NCI-H2227 (cell line): ENCODE measurements at regions not wholly inside any gene's neighbourhood (a gene's known extent, or its start where the extent isn't known, plus 50 kb on each side); places are given as distances from the start of the nearest gene placed in this dataset.
A peak's percentile ranks its signal among the peaks of the same experiment; 100 is the strongest.

Source experiments
- DNase-seq: peaks from one replicate; lab custom pipeline; 2025; ENCODE audit not compliant: unreplicated experiment; lab: John Stamatoyannopoulos, UW

DNA sequence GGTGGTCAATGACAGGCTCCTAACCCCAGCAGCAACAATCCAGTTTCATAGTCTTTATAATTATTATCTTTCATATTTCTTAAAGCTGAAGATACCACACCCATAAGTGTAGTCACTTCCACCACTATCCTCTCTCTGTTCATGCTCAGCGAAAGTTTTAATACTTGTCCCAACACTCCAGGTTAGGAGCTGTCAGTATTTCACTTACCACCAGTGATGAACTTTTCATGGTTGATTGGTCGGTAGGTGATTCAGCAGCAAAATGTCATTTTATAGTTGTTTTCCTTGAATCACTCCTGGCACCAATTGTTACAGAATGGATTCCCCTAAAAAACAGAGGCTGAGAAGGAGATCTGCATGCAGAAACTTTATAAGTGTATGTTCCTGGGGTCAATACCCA, 324.9 kb downstream of the CCDC85A start:
- no peak for DNase-seq

DNA sequence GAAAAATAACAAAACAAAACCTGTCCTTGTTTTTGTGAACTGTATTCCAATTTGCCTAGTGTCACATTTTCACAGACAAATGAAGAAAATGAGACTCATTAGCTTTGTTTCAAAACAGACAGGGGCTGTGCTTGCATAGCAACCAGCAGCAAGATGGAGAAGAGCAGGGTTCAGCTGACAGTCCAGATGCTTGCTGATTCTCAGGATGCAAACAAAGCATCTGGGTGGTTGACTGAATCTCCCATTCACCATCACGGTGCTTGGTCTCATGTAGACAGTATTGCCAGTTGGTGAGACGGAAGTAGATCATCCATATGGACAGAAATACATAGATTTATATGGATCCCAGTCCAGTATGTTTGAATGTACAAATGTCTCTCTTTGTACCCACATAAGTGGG, 326.8 kb downstream of the CCDC85A start:
- DNase-seq, result no peak

DNA sequence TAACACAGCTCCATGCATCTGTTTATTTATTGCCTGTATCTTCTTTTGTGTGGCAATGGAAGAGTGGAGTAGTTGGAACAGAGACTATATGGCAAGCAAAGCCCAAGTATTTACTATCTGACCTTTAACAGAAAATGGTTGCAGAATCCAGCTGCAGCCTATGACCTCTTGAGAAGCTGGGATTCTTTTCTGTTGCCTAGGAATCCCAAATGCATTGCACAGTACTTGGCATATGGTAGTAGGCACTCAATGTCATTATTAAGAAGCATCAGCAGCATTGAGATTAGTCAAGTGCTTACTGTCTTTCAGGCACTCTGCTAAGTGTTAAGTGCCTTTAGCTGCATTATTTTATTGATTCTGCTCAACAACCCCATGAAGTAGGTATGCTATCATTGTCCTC, 331.6 kb downstream of the CCDC85A start:
- peak; percentile 16 for DNase-seq

DNA sequence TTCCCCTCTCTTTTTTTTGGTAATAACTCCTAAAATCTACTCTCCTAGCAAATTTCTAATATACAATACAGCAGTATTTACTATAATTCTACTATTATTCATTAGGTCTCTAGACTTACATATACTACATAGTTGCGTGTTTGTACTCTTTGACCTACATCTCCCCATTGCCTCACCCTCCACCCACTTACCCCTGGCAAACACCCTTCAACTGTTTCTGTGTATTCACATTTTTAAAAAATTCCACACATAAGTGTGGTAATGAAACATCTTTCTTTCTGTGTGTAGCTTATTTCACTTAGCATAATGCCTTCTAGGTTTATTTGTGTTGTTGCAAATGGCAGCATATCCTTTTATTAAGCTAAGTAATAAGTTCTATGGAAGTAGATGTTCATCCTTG, 336.0 kb downstream of the CCDC85A start:
- no peak for DNase-seq

DNA sequence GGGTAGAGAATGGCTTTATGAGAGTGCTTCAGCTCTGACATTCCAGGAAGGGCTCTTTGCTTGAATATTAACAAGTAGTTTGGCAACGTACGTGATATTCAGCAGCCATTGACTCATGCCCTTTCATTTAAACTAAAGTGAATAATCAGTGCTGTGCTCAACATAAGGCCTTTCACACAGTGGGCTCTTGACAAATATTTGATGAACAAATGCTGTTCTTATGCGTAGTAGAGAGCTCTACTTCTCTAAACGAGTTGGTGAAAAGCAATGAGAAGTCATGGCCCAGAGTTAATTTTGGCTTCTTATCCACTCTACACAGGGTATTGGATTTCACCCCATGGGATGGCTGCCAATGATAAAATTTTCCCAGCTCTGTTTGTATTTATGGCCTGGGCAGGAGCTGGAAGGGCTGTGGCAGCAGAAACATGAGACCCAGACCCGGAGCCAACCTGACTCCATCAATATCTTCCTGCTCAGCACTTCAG, 338.9 kb downstream of the CCDC85A start:
- peak; percentile 32 for DNase-seq

DNA sequence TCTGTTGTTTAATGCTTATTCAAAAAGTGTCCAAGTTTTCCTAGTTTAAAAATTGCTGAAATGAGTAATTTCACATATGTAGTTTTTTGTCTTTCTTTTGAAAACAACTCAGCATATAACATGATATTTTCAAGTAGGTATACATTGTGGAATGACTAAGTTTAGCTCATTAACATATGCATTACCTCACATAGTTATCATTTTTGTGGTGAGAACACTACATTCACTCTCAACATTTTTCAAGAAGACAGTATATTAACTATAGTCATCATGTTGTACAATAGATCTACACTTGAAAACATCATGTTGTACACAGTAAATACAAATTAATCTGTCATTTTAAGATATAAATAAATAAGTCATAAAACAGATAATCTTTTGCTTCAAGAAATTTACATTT, 340.0 kb downstream of the CCDC85A start:
- no peak for DNase-seq

DNA sequence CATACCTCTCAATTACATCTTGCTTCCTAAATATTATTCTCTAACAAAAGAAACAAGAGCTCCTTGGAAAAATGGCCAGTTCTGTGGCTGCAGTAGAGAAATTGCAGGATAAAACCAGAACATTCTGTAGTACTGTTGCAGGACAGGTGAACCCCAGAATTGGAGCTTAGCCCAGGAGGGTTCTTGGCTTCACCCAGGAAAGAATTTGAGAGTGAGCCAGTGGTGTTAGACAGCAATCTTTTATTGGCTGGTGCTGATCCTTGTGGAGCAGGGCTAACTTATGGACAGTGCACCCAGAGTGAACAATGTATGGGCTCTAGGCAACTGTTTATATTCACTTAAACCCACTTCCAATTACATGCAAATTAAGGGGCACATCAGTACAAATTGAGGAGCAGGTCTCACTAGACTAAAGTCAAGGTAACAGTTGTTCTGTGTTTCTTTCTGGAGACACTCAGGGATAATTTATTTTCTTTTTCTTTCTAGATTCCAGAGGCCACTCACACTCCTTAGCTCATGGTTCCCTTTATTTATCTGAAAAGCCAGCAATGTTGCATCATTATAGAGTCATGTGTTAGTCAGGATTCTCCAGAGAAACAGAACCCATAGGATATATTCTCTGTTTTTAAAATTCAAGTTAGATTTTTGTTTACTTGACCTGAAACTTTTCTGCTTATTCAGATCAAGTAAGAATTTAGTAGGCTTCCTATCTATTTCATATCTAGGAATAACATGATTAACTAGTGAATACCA, 348.1 kb downstream of the CCDC85A start:
- DNase-seq, result no peak

DNA sequence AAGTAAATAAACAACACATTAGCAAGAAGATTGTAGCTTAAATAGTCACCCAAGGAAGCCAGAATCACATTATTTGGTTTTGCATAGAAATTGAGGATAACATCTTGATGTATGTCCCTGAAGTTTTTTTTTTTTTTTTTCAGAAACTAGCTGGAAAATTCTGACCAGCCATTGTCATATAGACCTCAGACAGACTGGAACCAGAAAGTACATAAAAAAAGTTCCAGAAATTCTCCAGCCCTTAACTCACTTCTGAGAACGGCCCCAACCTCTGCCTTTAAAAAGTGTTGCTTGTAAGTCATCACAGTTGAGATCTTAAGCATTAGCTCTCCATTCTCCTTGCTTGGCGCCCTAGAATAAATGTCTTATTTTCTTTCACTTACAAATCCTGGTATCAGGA, 350.5 kb downstream of the CCDC85A start:
- DNase-seq, result no peak

DNA sequence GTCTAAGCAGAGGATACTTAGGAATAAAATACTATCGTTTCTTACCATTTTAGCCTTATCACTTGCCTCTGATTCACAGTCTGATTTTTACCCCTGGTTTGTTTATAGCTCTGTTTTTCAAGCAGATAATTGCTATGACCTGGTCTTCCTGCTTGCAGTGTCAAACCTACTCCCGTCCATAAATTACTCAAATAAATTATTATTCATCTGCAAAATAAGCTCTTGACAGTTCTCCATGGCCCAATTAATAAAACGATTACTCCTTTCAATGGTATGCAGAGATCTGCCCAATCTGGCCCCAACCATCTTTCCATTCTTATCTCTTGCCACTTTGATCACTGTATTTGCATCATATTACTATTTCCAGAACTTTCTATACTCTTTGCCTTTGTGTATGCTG, 354.0 kb downstream of the CCDC85A start:
- DNase-seq, result no peak

DNA sequence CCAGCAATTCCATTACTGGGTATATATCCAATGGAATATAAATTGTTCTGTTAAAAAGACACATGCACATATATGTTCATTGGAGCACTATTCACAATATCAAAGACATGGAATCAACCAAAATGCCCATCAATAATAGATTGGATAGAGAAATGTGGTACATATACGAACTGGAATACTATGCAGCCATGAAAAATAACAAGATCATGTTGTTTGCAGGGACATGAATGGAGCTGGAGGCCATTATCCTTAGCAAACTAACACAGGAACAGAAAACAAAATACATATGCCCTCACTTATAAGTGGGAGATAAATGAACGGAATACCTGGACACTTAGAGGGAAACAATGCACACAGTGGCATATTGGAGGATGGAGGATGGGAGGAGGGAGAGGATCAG, 355.8 kb downstream of the CCDC85A start:
- DNase-seq, result no peak

DNA sequence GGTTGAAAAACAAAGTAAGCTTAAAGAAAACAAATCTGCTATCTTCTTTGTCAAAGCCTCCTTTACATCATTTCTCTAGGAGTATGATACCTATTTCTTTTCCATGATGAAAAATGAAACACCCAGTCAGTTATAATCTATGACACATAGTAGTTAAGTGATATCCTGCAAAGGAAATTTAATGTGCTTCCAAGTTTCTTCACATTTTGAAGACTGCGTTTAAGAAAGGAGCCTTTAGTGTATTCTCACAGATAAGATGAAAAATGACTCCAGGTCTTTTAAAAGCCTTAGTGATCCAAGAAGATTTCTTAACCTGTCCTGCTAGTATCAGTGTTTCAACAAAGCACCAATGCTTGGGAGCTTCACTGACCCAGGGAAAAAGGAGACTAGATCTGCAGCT, 356.7 kb downstream of the CCDC85A start:
- no peak for DNase-seq

DNA sequence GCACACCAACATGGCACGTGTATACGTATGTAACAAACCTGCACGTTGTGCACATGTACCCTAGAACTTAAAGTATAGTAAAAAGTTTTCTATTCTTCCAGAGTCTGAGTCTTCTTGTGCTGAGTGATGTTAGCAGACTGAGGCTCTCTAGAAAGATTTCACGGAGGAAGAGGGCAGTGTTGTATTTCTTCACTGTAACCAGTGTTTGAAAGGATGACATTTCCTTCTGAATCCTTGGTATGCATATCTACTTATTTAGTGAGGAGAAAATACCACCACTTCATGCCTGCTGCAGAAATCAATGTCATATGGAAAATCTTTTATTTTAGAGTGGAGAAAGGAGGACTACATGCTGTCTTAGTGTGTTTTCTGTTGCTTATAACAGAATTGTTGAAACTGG, 357.1 kb downstream of the CCDC85A start:
- no peak for DNase-seq

DNA sequence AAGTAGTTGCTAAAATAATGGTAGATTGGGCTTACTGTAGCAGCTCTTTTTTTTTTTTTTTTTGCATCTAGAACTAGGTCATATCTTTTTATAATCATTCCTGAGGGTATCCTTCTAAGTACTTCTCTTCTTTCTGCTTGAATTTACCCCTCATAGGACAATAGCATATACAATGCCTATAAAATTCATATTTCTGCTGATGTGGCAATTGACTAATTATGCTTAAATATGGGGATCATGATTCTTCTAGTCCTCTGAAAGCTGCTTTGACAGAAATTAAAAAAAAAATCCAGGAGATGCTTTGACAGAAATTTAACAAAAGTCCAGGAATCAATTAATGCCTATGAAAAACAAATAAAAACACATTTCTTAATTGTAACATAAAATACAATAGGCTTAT, 358.4 kb downstream of the CCDC85A start:
- no peak for DNase-seq

DNA sequence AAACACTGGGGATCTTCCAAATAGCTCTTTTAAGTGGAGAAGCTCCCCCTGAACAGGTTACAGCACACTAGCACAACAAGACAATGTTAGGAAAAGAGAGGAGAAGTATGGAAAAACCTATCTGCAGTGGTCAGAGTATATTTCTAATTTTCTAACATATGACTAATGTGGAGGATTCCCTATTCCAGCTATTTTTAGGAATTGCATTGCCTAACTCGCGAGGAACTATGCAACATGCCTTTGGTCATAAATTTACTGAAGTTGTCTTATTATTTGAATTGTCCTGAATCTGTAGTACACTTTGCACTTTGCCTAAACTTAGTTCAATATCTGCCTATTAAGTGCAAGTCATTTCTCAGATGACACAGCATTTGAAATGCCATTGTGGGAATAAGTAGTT, 381.4 kb downstream of the CCDC85A start:
- DNase-seq, result no peak

DNA sequence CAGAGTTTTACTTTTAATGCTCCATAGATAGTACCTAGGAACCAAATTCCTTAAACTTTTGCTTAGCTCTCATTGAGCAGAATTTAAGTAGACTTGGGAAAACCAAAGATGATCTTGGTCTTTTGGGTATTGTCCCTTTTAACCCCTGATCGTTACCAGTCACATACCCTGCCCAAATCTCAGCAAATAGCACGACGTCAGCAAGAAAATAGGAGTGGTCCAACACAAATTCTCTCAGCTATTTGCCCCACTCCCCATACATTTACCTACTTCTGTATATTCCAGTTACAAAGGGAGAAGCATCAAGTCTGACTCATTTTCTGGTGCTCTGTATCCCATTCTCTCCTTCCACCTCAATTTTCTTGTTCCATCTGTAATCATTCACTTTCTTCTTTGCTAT, 387.3 kb downstream of the CCDC85A start:
- no peak for DNase-seq

DNA sequence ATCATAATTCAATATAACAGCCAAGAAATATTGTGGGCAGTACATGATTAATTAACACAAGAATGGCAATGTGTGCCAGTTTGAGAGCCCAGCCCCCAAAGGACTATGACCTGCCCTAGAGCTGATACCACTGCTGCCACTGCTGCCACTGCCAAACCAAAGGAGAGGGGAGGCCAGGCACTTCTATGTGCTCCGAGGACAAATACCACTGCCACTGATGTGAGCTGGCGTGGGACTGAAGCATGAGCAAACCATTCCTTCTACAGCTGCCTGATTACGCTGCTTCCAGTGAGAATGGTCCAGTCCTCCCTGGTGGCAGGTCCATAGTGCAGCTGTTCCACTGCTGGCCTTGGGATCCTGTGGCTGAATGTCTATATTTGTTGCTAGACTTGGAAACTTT, 392.2 kb downstream of the CCDC85A start:
- DNase-seq, result no peak

DNA sequence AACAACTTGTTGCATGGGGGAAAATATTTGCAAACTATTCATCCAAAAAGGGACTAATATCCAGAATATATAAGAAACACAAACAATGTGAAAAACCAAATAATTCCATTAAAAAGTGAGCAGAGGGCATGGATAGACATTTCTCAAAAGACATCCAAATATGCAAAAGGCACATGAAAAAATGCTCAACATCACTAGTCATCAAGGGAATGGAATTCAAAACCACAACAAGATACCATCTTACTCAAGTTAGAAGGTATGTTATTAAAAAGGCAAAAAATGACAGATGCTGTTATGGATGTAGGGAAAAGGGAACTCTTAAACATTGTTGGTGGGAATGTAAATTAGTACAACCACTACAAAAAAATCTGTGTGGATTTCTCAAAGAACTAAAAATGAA, 396.5 kb downstream of the CCDC85A start:
- DNase-seq, result no peak

DNA sequence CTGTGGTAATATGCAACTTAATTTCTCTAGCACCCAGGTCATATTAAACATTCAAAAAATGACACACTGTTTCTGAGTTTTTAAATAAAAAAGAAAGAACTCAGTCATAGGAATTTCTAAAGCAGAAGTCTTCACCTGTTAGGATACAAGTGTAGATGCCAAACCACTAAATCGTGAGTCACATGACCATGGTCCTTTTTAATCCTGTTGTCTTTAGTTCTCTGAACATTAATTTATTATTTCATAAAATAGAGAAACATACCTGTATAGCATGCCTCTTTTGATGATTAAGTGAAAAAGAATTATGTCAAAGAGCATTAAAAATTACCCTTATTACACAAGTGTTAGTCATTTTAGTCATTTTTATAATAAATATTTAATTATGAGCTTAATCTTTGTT, 398.8 kb downstream of the CCDC85A start:
- no peak for DNase-seq

DNA sequence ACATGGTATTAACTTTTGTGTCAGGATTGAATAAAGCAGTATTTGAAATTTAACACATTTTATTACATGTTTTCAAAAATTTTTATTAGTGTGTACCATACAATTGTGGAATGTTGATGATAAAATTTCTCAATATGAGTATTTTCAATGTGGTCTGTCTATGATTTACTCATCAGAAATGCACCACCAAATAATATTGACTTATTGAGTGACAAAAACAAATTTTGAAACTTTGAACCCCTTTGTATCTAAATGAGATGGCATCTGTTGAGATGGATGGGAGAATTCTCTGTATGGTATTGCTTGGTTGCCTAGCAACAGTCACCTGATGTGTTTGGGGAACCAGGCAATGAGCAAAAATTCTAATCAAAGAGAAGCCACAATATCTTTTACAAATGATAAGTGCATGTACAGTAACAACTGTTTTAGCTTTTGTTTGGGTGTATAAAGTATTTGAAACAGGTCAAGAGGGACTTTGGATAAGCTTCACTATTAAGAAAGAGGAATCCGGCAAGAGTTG, 400.1 kb downstream of the CCDC85A start:
- DNase-seq, result no peak

DNA sequence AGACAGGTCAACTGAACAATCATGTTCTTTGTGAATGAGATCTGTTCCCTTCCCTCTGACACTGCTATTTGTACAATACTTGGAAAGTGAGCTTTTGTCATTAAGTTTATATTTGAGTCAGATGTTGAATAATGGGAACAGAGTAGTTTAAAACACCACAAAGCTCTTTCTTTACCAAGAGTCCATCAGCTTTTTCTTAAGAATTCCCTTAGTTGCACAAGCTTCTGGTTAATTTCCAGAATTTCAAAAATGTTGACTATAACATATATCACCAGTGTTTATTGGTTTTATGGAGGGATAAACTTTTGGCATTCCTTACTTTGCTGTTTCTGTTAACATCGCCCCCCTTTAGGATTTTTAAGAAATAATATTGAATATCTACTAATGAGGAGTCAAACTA, 403.7 kb downstream of the CCDC85A start:
- no peak for DNase-seq

DNA sequence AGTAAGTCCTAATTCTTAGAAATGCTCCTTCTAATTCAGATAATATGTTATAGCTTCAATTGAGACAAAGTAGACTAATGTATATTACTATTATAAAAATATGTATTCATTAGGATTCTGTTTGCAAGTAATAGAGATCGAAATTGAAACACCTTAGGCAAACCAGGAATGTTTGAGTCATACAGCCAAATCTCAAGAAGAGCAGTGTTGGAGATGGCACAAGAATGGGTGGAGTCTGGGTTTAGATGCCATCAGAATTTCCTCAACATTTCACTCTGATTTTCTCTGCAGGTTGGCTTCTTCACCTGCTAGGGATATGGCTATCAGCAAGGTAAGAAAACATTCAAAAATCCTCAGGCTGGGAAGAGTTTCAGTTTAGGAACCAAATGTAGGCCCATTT, 405.4 kb downstream of the CCDC85A start:
- no peak for DNase-seq

DNA sequence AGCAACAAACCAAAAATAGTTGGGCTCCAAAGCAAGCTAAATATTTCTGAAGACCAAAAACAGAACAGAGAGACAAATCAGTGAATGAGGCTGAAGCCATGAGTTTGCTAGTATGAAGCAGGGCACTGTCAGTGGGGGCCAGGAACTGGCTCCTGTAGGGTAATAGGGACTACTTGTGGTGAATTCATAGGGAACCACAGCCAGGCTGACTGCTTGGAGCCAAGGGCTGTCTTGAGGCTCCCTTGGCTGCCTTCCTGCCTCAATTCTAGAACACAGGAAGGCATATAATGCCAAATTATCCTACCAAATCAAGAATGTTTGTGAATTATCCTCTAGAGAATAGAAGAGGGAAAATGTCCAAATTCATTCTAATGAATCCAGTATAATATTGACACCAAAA, 406.0 kb downstream of the CCDC85A start:
- no peak for DNase-seq

DNA sequence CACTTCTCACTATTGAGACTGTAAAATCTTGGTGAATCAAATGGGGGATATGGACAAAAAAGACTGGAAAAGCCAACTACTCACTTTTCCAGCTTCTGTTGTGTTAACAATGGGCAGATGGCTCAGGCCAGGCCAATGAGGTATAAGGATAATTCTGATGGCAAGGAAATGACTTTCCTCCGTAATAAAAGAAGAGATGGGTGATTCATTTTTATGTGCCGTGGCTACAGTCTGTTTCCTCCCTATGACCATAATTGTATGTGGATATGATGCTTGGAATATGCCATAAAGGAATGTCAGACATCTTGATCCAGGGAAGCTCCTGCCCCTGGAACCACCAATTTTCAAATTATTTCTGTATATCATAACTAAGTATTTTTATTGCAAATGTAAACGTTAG, 406.8 kb downstream of the CCDC85A start:
- DNase-seq, result no peak
